ENCODE measurements at regions not wholly inside any gene's neighbourhood (a gene's known extent, or its start where the extent isn't known, plus 50 kb on each side); places are given as distances from the start of the nearest gene placed in this dataset.

DNA sequence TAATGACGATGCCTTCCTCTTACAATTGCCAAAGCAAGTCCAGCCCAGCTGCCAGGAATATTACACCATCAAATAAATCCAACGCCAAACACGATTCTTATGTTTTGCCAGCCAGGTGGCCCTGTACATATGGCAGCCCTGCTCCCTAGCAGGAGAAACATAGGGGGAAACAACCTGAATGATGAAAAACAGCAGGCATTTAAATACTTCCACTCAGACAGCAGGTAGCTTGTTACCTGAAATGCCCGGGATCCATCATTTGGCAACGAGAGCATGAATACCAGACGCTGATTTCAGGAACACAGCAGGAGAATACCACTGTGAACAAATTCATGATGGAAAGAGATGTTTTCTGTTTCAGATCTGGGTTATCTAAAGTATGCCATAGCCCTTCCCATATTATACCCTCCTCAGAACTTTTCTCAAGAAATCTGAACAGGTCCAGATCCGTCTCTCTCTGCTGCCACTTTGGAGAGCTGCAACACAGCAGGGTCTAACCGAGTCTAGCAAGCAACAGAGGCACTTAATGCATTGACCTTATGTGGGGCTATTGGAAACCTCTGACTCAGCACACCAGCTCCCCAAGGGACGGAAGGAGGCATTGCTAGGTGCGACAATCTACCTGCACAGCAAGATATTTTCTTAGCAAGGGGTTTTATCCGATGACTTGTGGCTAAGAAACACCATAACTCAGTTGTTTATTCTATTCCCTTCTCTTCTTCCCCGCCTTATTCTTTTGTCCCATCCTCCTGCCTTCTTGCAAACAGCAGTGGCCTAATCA, 166.3 kb downstream of the BARHL2 start:
- TF ChIP-seq, protein P1, sequence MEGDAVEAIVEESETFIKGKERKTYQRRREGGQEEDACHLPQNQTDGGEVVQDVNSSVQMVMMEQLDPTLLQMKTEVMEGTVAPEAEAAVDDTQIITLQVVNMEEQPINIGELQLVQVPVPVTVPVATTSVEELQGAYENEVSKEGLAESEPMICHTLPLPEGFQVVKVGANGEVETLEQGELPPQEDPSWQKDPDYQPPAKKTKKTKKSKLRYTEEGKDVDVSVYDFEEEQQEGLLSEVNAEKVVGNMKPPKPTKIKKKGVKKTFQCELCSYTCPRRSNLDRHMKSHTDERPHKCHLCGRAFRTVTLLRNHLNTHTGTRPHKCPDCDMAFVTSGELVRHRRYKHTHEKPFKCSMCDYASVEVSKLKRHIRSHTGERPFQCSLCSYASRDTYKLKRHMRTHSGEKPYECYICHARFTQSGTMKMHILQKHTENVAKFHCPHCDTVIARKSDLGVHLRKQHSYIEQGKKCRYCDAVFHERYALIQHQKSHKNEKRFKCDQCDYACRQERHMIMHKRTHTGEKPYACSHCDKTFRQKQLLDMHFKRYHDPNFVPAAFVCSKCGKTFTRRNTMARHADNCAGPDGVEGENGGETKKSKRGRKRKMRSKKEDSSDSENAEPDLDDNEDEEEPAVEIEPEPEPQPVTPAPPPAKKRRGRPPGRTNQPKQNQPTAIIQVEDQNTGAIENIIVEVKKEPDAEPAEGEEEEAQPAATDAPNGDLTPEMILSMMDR (IDR thresholded peaks at IDR 0.05), result no peak
- no peak for TF ChIP-seq POLR2A (IDR thresholded peaks at IDR 0.05)

Measured in breast epithelium (tissue), 3 donors.